ENCODE measurements at regions not wholly inside any gene's neighbourhood (a gene's known extent, or its start where the extent isn't known, plus 50 kb on each side); places are given as distances from the start of the nearest gene placed in this dataset.

DNA sequence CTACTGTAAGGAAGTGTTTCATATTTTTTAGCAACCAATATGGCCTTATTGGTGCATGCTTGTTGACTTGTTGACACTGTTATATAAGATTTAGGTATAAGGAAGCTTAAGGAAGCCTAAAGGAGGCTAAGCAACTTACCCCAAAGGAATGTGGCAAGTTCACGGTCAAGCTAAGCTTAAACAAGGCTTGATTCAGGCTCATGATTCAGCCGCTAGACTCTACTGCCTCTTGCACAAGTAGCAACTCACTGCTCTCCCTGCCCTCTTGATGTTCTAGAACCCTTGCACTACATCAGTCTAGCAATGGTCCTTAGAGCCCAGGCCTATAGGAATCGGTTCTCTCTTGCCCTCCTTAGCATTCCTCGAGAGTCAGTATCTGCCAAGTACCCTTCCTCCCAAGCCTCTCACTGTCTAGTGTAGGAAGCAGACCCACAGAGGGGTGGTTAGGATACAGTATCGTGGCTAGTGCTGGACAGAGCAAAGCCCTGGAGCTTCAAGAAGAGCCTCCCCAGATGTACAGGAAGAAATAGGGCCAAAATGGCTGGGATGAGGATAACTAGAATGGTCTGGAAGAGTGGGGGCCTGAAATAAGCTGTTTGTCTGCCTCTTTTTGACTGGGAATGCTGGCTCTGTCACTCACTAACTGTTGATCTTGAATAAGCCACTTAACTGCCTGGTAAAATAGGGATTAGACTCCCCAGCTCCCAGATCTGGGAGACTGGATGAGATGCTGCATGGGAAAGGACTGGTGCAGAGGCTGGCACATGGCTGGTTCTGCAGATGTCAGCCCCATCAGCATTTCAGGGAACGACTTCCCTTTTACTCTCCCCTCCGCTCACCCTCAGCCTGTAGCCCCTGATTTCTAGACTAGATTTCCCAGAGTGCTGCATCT lies 122.2 kb downstream of the NAV1 start:
- ATAC-seq: peak; percentile 66

DNA sequence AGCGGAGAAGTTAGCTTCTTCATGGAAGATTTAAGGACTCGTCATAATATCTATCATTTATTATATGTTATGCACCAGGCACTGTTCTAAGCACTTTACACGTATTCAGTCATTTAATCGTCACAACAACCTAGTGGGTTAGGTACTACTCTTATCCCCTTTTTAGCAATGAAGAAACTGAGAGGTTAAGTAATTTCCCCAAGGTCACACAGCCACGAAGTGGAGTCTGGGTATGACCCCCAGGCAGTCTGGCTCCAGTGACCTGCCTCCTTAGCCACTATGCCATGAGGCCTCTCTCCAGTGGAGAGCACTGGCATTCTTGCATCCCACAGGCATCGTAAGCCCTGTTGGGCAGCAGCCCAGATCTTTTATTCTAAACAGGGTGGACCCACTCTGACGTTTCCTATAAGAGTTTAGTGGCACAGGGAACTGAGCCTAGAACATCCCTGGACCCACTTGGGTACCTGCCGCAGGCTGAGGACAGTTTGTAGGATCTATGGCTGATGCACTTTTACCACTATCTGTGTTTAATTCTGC lies 123.0 kb downstream of the NAV1 start:
- ATAC-seq: no peak

DNA sequence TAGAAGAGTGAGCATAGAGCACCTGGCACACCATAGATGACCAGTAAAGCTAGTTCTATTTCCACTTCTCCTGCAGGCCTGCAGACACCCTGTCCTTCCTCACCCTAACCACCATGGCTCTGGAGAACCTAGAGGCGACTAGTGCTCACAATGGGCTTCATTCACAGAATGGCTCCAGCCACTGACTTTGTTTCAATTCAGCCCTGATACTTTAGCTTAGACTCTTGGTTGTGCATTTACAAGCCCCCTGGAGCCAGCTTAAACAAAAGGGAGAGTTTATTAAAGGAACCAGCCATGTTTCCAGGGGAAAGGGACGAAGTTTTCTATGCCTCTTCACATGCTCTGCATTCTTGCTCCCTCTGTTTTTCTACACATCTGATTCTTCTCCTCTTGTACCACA lies 123.7 kb downstream of the NAV1 start:
- no peak for ATAC-seq

DNA sequence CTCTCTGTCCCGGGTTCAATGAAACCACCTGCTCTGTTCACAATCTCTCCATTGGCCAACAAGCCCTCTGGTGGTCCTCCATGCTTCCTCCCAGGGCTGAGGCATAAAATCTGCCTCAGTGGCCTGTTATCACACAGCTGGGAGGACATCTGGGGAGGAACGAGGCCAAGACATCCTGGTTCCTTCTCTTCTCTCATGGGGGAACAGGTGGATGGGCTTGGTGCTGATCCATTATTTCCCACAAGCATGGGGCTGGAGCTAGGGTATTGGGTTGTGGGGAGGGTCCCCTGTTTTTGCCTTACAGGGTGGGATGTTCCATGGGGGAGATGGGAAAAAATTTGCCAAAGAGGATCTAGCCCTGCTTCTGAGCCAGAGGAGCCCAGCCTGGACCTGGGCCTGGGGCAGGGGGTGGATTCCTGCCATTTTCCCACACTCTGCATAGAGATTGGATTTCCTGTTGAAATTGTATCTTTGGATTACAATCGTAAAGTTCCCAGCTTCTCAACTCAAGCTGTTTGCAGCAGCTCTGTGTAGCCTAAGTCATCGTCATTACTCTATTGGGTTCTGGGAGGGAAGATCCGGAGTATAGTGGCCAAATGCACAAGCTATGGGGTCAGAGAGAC lies 124.7 kb downstream of the NAV1 start:
- ATAC-seq: no peak

DNA sequence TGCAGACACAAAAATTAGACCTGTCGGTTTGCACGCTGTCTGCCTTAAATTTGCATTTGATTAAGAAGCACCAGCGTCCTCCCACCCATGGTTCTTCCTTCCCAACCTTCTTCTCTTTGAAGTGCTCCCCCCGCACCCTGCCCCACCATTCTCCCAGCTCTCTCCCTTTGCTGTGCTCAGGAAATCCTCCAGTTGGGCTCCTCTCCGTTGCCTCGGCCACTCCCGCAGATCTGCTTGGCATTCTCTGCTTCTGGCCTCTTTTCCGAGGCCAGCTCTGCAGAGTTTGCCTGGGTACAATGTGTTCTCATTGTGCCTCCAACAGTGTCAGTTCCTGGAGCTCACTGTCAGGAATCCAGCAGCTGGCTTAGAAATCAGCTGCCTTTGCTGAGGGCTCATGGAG lies 126.1 kb downstream of the NAV1 start:
- no peak for ATAC-seq

DNA sequence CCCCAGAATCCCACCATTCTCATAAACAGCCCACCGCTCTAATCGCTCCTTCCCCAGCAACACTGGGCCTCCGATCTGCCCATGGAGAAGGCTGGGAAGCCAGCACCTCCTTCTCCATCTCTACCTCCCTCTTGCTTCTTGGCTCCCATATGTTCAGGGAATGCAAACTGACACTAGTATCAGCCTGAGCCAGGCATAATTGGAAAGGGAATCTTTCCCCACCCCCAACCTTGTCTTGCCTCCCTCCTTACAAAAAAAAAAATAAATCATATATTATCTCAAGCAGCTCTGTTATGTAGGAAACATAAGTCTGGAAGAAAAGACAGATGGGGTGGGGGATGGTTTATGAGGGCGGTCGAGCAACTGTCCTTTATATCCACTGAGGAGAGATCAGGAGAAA lies 127.2 kb downstream of the NAV1 start:
- no peak for ATAC-seq

DNA sequence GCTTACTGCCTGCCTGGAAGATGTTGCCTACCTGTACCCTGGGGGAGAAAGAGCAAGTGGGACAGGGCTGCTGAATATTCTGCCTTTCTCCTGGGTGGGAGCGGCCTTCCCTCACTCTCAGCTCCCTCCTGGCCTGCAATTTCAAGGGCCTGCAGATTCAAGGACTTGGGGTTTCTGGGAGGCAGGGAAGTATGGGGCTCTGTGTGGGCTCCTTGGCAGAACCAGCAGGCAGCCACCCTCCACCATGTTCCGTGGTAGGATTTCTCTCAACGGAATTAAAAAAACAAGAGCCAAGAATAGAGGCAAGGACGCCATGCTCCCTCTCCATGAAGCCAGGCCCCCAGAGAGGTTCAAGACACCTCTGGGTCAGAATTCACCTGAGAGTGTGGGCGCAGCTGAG lies 127.7 kb downstream of the NAV1 start:
- ATAC-seq: no peak

DNA sequence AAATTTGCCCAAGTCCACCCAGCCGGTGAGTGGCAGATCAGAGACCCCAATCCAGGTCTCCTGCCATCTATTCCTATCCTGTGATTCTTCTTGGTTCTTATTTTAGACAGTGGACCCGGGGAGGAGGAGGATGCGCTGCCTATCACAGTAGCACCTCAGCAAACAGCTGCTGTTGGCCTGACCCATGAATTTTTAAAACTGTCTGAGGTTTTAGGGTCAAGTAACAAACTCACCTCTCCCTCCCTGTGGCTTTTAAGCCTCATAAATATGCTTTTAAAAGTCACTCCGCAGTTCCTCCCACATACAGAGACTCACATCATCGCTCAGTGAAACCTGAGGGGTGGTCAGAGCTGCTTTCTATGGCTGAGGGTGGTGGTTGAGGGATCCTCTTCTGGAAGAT lies 128.6 kb downstream of the NAV1 start:
- no peak for ATAC-seq

DNA sequence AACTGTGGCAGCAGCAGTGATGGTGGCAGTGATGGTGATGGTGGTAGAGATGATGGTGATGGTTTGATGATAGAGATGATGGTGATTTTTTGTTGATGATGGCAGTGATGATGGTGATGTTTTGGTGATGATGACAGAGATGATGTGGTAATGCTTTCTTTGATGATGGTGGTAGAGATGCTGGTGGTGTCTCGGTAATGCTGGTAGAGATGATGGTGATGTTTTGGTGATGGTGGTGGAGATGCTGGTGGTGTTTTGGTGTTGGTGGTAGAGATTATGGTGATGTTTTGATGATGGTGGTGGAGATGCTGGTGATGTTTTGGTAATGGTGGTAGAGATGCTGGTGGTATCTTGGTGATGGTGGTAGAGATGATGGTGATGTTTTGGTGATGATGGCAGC lies 131.6 kb downstream of the NAV1 start:
- no peak for ATAC-seq

DNA sequence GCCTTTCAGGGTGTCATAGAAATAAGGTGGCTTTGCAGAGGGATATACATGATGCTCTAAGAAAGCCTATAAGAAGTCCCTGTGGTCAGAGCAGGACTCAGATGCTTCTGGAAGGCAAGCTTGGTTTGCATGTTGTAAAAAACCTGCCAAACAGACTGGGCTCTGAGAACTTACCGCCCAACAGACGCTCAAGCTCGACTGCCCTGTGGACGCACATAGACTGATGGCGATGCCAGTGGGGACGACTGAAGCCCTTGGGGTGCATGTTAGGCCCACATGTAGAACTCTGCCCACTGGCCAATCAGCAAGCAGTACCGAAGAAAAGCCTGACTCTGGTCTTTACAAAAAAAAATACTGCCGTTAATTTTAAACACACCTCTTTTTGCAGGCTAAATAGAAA lies 133.8 kb downstream of the NAV1 start:
- no peak for ATAC-seq

DNA sequence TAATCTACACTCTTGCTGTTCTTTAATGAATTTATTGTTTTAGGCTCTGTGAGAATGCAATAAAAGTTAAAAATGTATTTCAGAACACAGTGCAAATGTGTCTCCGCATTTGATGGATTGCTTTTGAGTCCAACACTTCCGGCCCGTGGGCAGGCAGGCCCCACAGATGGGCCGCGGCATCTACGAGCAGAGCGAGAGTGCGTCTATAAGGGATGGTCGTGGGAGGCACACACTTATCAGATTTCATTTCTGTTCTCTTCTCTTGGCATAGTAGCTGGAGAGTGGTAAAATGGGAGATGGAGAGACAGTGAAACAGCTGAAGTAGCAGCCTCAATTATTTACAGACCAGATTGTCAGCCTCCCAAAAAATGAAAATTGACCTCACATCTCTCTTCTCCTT lies 134.2 kb downstream of the NAV1 start:
- ATAC-seq: no peak

DNA sequence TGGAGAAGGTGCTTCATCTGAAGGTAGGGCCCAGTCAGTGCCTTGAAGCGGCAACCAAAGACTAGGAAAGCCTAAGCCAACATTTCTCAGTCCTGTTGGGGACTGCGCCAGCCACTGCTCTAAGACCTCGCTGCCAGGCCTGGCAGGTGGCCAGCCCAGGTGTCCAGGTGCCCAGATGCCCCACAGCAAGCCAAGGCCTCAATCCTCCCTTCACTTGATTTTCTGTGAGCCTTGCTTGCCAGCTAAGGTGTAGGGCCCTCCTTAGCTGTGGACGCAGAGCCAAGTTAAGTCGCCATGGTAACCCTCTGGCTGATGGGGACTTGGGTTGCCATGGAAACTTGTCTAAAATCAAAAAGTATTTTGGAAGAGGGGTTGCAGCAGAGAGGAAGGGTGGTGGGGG lies 135.0 kb downstream of the NAV1 start:
- no peak for ATAC-seq

DNA sequence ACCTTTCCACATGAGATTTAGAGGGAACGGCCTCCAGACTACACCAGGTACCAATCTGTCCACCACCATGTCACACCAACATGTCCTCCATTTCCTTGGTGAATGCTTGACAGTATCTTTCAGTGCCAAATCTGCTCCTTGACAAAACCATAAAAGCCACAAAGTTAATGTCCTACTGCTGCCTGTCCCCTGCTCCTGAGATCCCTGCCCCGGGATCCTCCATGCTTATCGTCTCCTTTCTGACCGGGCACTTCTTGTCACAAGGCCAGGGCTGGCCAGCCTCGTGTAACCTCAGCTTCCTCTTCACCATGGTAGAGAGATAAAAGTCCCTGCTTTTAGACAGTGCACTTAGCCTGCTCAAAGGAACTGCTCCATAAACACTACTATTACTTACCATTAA lies 136.2 kb downstream of the NAV1 start:
- ATAC-seq: no peak

DNA sequence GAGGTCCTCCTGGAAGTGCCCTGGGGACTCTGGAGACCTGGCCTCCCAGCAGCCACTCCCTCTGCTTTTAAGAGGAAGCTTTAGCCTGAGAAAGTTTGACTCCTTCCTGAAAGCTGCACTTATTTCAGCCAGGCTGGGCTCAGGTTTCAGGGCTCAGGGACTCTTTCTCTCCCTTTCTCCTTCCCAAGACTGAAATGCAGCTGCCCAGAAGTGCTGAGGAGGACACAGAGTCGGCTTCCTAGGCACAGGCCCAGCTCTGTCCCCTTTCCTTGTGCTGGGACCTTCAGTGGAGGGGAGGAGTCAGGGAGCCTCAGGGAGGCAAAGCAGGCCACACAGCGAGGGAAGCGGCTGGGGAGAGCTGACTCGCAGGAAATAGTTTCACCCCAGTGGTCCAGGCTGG lies 137.3 kb downstream of the NAV1 start:
- no peak for ATAC-seq

DNA sequence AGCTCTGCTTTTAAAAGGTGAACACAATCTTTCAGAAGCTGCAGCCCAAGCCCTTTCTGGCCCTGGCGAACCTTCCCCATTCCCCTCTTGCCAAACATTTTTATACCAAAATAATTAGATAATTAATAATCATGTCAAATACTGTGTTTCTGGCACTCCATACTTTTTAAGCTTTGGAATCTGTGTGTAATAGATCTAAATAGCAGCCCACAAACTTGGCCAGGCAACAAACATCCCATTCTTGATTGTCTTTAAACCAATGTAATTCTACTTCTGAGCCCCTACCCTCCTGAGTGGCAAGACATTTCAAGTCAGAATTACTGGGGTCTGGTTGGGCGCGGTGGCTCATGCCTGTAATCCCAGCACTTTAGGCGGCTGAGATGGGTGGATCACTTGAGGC lies 137.7 kb downstream of the NAV1 start:
- ATAC-seq: no peak

DNA sequence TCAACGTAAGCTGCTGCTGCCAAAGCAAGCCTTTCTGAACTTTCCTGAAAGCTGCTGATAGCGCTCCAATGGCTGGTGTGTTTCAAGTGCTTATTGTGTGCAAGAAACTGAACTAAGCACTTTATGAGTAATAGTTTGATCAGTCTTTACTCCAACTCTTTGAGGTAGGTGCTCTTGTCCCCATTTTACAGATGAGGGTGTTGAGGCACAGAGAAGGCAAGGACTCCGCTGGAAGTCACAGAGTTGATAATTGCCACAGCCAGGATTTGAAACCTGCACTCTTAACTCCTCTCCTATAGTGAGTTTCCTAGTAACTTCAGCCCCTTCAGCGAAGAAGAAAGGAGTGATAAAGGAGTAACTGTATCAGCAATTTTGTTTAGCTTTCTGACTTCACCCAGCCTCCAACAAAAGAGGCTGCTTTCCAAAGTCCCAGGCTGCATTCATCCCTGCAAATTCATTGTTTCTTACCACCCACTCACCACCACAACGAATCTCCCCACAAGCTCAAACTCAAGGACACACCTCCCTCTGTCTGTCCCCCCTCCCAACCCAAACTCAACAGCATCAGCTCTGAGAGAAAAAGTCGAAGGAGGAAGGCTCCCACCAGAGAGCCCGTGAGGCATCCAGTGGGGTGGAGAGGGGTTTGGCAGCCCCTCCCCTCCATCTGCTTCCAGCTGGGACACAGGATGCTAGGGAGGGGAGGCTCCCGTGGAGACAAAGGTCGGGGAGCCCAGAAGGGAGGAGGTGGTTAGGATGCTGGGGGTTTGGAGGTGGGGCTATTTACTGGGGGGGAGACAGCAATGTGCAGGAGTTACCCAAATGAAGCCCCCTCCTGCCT lies 139.6 kb downstream of the NAV1 start:
- no peak for ATAC-seq

DNA sequence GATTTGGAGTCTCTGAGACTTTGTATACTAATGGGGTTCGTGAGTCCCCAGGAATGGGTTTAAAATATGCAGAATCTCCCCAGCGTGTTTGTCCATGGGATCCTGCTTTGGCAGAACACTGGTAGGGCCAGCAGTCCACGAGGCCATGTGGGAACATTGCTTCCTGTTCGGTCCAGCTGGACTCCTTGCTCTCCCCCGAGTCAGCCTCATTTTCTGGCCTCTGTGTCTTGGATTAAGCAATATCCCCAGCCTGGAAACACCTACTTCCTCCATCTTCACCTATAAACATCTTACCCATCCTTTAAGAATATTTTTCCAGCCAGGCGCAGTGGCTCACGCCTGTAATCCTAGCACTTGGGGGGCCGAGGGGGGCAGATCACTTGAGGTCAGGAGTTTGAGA lies 142.4 kb downstream of the NAV1 start:
- ATAC-seq: no peak

DNA sequence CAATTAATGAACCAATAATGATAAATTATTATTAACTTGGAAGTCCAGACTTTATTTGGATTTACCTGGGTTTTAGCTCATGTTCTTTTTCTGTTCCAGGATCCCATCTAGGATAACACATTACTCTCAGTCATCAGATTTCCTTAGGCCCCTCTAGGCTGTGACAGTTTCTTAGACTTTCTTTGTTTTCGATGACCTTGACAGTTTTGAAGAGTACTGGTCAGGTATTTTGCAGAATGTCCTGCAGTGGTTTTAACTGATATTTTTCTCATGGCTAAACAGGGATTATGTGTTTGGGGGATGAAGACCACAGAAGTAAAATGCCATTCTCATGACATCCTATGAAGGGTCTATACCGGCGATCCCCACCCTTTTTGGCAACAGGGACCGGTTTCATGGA lies 144.0 kb downstream of the NAV1 start:
- no peak for ATAC-seq

DNA sequence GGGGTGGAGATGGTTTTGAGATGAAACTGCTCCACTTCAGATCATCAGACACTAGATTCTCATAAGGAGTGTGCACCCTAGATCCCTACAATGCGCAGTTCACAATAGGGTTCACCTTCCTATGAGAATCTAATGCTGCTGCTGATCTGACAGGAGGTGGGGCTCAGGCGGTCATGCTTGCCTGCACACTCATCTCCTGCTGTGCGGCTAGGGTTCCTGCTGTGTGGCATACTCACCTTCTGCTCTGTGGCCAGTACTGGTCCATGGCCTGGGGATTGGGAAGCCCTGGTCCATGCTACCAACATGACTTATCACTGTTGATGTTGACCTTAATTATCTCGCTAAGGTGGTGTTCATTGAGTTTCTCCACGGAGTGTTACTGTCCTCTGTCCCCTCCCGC lies 144.5 kb downstream of the NAV1 start:
- ATAC-seq: no peak

DNA sequence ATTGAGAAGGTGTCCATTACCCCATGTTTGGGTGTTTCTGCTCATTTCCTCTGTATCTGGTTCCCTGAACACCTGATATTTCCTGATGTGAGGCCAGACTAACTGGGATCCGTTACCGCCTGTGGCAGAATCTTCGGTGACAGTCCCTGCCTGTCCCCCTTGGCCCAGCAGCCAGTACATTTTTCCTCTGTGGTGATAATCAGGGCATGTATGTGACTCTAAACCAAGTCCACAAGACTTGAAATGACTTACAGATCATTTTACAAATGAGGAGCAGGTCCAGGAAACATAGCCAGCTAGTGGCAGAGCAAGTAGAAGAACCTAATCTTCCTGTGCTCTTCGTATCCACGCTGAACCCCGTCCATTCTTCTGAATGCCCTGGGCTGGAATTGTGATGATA lies 143.5 kb upstream of the IPO9 start:
- no peak for ATAC-seq

DNA sequence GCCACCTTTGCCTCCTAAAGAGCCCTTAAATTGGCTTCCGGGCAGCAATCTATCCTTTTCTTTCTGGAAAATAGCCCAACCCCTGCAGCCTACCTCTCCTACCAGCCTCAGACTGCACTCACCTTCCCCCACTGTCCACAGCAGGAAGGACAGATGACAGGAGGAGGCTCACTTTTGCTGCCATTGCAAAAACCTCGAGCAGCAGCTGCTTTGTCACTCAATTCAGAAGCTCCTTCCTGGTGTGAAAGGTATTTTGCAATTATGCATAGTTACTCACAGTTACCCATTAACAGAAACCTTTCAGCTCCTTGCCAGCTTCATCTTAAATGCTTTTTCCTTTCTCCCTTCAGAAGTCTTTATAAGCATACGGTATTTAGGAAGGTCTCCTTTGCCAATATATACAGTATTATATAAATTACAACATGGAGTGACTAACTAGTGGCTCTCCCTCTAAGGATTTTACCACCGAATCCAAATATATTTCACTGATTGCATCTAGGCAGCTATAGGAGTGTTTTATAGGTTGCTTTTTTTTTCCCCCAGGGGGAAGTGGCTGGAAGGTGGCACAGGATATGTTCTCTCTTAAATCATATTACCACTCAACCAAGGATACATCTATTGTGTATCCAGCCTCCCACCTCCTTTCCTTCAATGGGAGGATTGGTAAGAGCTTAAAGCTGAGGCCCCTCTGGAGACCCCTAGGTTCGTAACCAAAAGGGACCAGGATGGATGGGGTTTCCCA lies 142.1 kb upstream of the IPO9 start:
- peak; percentile 76 for ATAC-seq

DNA sequence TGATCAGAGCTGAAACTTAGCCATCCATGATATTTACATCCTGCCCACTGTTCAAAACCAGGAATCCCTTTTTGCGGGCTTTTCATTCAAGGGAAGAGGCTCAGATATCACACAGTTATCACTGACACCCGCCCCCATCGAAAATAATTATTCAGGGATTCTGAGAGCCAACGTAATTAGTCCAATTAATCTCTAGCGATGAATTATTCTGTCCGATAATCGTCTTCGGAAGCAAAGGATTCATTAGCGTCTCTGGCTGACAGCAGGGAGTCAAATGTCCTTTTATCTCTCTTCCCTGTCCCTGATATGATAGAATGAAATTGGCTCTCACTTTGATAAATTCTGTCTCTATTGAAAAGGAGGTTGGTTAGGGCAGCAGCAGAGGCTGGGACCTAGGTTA lies 140.4 kb upstream of the IPO9 start:
- ATAC-seq: no peak

DNA sequence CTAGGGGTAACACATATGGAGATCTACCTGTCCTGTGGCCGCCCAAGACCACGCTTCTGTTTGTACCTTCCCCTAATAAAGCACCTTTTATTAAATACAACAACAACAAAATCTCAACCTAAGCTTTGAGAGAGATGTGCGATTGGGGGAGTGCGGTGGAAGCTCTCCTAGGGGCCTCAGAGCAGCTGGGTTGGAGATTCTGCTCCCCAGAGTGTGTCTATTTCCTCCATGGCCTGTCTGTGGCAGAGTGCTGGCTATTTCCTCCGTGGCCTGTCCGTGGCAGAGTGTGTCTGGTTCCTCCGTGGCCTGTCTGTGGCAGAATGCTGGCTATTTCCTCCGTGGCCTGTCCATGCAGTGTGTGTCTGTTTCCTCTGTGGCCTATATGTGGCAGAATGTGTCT lies 139.3 kb upstream of the IPO9 start:
- ATAC-seq: no peak

All from esophagus mucosa (tissue), 1 donor.